Kidney epithelial cell (primary cell): ENCODE measurements at regions not wholly inside any gene's neighbourhood (a gene's known extent, or its start where the extent isn't known, plus 50 kb on each side); places are given as distances from the start of the nearest gene placed in this dataset.

Source experiments
- DNase-seq: peaks from one replicate; pipeline ENCODE4 v3.0.0-alpha.2; 2010; ENCODE audit warnings: low read depth
- H3K27me3 ChIP-seq: 2 replicates; pipeline ENCODE4 v1.6.0; 2011; ENCODE audit warnings: low read length; ENCODE audit not compliant: control insufficient read depth, insufficient read depth
- H3K36me3 ChIP-seq: 2 replicates; pipeline ENCODE4 v1.5.1; 2011; ENCODE audit warnings: low read length; ENCODE audit not compliant: control insufficient read depth, insufficient read depth
- H3K4me3 ChIP-seq: 2 replicates; pipeline ENCODE4 v1.5.1; 2011; ENCODE audit warnings: low read depth, mild to moderate bottlenecking, control low read depth, low read length
- CTCF ChIP-seq: IDR thresholded peaks from 2 replicates; pipeline ENCODE4 v1.5.1; 2011; ENCODE audit warnings: mild to moderate bottlenecking, moderate library complexity, low read length, control low read depth, inconsistent platforms; ENCODE audit not compliant: insufficient read depth, poor library complexity, severe bottlenecking

GRCh38 chr22:34057726-34058125 lies 137.4 kb upstream of the LARGE1 start:
- Histone ChIP-seq H3K36me3 (no peaks in the 10 kb centered on the region), H3K27me3 (no peaks in the 10 kb centered on the region), H3K4me3 (no peak overlapping the region)
- DNase-seq: no peak
- TF ChIP-seq CTCF: no peak

GRCh38 chr22:34064696-34065095 lies 144.4 kb upstream of the LARGE1 start:
- H3K4me3 ChIP-seq: no peak overlapping the region
- no peak for DNase-seq
- no peaks in the 10 kb centered on the region for H3K27me3 ChIP-seq
- H3K36me3 ChIP-seq: no peaks in the 10 kb centered on the region
- TF ChIP-seq CTCF: no peak

- no peak overlapping the region for H3K4me3 ChIP-seq
- DNase-seq: no peak
- H3K36me3 ChIP-seq: no peaks in the 10 kb centered on the region
- TF ChIP-seq CTCF: no peak
- H3K27me3 ChIP-seq: no peaks in the 10 kb centered on the region
These were observed 146.8 kb upstream of the LARGE1 start for GRCh38 chr22:34067031-34067430.

GRCh38 chr22:34068001-34068400 lies 147.7 kb upstream of the LARGE1 start:
- TF ChIP-seq CTCF: no peak
- Histone ChIP-seq H3K4me3 (no peak overlapping the region), H3K27me3 (no peaks in the 10 kb centered on the region), H3K36me3 (no peaks in the 10 kb centered on the region)
- DNase-seq: no peak

GRCh38 chr22:34070051-34070450 lies 149.8 kb upstream of the LARGE1 start:
- no peak for TF ChIP-seq CTCF
- DNase-seq: no peak
- H3K4me3 ChIP-seq: no peak overlapping the region
- no peaks in the 10 kb centered on the region for H3K27me3 ChIP-seq
- H3K36me3 ChIP-seq: no peaks in the 10 kb centered on the region

- no peak overlapping the region for H3K4me3 ChIP-seq
- no peaks in the 10 kb centered on the region for H3K27me3 ChIP-seq
- DNase-seq: no peak
- H3K36me3 ChIP-seq: no peaks in the 10 kb centered on the region
- TF ChIP-seq CTCF: no peak
These were observed 150.3 kb upstream of the LARGE1 start for GRCh38 chr22:34070531-34070930.
